Adrenal gland (tissue), 9 donors: ENCODE measurements at regions not wholly inside any gene's neighbourhood (a gene's known extent, or its start where the extent isn't known, plus 50 kb on each side); places are given as distances from the start of the nearest gene placed in this dataset.
A peak's percentile ranks its signal among the peaks of the same experiment; 100 is the strongest.

Source experiments
- DNase-seq, 7 donors: peaks; one replicate each; pipeline ENCODE4 v3.0.0-alpha.2; 2019 to 2020
- H3K27ac ChIP-seq, 5 donors: fragments of 200-600 bp; sonication (generic) in 4 of 5; 1 replicate in 3 of 5; 2 replicates in 2 of 5; pipeline versions ENCODE4 v1.5.1 to v1.8.0; 2016 to 2020; ENCODE audit warnings: mild to moderate bottlenecking in 1 of 5
- H3K27me3 ChIP-seq: fragments of 200-600 bp; 2 replicates; pipeline ENCODE4 v1.8.0; 2021
- H3K36me3 ChIP-seq, 2 donors: fragments of 200-600 bp; replicated peaks in 1 of 2; 1 replicate in 1 of 2; 2 replicates in 1 of 2; pipeline versions ENCODE4 v1.5.1 to v1.8.0; 2018 to 2022
- H3K4me1 ChIP-seq, 2 donors: fragments of 200-600 bp; replicated peaks in 1 of 2; 1 replicate in 1 of 2; 2 replicates in 1 of 2; pipeline versions ENCODE4 v1.5.1 to v1.8.0; 2018 to 2021
- H3K4me3 ChIP-seq, 4 donors: fragments of 200-600 bp; sonication (generic) in 3 of 4; one replicate each; pipeline ENCODE4 v1.5.1; 2016 to 2018
- H3K9me3 ChIP-seq, 3 donors: fragments of 200-600 bp; sonication (generic) in 1 of 3; replicated peaks in 1 of 3; 1 replicate in 2 of 3; 2 replicates in 1 of 3; pipeline versions ENCODE4 v1.5.1 to v1.8.0; 2016 to 2021
- POLR2A ChIP-seq, 2 donors: fragments of 450-650 bp; IDR thresholded peaks; one replicate each; pipeline ENCODE4 v1.6.1; 2017; ENCODE audit warnings: antibody characterized with exemption in 2 of 2, mild to moderate bottlenecking in 2 of 2, moderate library complexity in 1 of 2
- WGBS, 4 donors: extraction: QIAGEN DNeasy Blood & Tissue Kit in 2 of 4; methylation state at CpG; one replicate each; pipeline versions ENCODE4 v1.1.5 to v1.1.7; 2013 to 2017; 5-methylcytosine and 5-hydroxymethylcytosine counted together
- intact Hi-C, 2 donors: fragments of 100-400 bp; cut with DNase I; formaldehyde crosslinking; loops; one replicate each; pipeline versions ENCODE4 v1.14.1 to v1.15.0; 2022 to 2023
- TF ChIP-seq, protein P1 (sequence below), 6 experiments: fragments of 450-650 bp in 4 of 6; fragments of 200-600 bp in 2 of 6; sonication (generic) in 1 of 6; IDR thresholded peaks; 1 replicate in 5 of 6; 2 replicates in 1 of 6; pipeline versions ENCODE4 v1.5.1 to v1.8.0; 2016 to 2021; ENCODE audit warnings: antibody characterized with exemption in 6 of 6, mild to moderate bottlenecking in 2 of 6, moderate library complexity in 1 of 6
- donor health status: healthy with polysubstance abuse.
- donor health status: Bipolar disorder and iron deficiency.
- donor health status: DM: yes; HTN: yes; CAD: no.
- donor health status: DM: no; HTN: no; CAD: no.
- donor health status: DM: no; HTN: no; CAD: no.

- Histone ChIP-seq H3K4me1 (peaks cover 3 to 18% of the 10 kb centered on the region in 2 donors), H3K4me3 (no peak overlapping the region), H3K36me3 (no peaks in the 10 kb centered on the region), H3K27ac (peak overlapping the region in 4 of 5 donors; percentile 15 to 88 (median 71)), H3K9me3 (no peaks in the 10 kb centered on the region), H3K27me3 (no peaks in the 10 kb centered on the region)
- WGBS, 4 donors = 59 to 79% (median 78%) methylated on average over 7 to 13 of the region's 13 CpGs
- intact Hi-C loops = no loop called here
- DNase-seq = no peak
- TF ChIP-seq, protein P1, sequence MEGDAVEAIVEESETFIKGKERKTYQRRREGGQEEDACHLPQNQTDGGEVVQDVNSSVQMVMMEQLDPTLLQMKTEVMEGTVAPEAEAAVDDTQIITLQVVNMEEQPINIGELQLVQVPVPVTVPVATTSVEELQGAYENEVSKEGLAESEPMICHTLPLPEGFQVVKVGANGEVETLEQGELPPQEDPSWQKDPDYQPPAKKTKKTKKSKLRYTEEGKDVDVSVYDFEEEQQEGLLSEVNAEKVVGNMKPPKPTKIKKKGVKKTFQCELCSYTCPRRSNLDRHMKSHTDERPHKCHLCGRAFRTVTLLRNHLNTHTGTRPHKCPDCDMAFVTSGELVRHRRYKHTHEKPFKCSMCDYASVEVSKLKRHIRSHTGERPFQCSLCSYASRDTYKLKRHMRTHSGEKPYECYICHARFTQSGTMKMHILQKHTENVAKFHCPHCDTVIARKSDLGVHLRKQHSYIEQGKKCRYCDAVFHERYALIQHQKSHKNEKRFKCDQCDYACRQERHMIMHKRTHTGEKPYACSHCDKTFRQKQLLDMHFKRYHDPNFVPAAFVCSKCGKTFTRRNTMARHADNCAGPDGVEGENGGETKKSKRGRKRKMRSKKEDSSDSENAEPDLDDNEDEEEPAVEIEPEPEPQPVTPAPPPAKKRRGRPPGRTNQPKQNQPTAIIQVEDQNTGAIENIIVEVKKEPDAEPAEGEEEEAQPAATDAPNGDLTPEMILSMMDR (IDR thresholded peaks at IDR 0.05) = no peak
- no peak for TF ChIP-seq POLR2A (IDR thresholded peaks at IDR 0.05)
Measured at GRCh38 chr2:100198461-100199230, 56.3 kb upstream of the AFF3 start.

- peak; percentile 37 to 79 (median 43) for DNase-seq
- TF ChIP-seq, protein P1 (IDR thresholded peaks at IDR 0.05) = no peak
- Histone ChIP-seq H3K27me3 (no peaks in the 10 kb centered on the region), H3K4me3 (no peak overlapping the region), H3K27ac (peak overlapping the region in 4 of 5 donors; percentile 15 to 88 (median 71)), H3K36me3 (no peaks in the 10 kb centered on the region), H3K4me1 (peaks cover 3 to 23% of the 10 kb centered on the region in 2 donors), H3K9me3 (no peaks in the 10 kb centered on the region)
- 30 to 43% (median 41%) methylated on average over 6 to 8 of the region's 8 CpGs for WGBS, 4 donors
- intact Hi-C loops = no loop called here
Measured at GRCh38 chr2:100197631-100198153, 55.3 kb upstream of the AFF3 start.

GRCh38 chr2:100196786-100197494 lies 54.5 kb upstream of the AFF3 start:
- intact Hi-C loops = no loop called here
- Histone ChIP-seq H3K27me3 (no peaks in the 10 kb centered on the region), H3K27ac (peak overlapping the region in 3 of 5 donors; percentile 59 to 88 (median 83)), H3K9me3 (no peaks in the 10 kb centered on the region), H3K4me3 (no peak overlapping the region), H3K4me1 (peaks cover 3 to 23% of the 10 kb centered on the region in 2 donors), H3K36me3 (no peaks in the 10 kb centered on the region)
- TF ChIP-seq, protein P1 (IDR thresholded peaks at IDR 0.05) = no peak
- no peak for TF ChIP-seq POLR2A (IDR thresholded peaks at IDR 0.05)
- WGBS, 4 donors = 78 to 91% (median 81%) methylated on average over 17 to 18 of the region's 18 CpGs
- DNase-seq = no peak

DNA sequence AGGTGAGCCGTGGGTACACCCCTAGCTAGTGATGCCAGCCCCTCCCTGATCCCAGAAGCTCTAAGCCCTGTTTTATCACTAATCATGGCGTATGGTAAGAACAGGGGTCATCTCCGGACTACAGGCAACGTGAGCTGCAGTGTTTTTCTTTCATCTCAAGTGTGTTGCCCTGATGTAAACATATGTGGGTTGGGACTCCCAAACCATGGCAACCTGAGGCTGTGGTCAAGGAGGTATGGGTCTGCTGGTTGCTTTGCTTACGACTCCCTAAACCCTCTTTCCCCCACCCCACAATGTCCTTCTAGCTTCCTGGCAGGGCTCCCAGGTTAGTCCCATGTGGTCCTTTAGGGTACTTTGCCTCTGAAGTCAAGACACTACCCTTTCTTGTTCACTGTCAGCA lies 53.6 kb upstream of the AFF3 start:
- TF ChIP-seq, protein P1 (IDR thresholded peaks at IDR 0.05) = no peak
- no peak for TF ChIP-seq POLR2A (IDR thresholded peaks at IDR 0.05)
- H3K36me3 ChIP-seq = no peaks in the 10 kb centered on the region
- H3K9me3 ChIP-seq = no peaks in the 10 kb centered on the region
- H3K27me3 ChIP-seq = no peaks in the 10 kb centered on the region
- intact Hi-C loops = no loop called here
- 90 to 93% (median 91%) methylated on average over 4 to 5 of the region's 5 CpGs for WGBS, 4 donors
- DNase-seq = no peak
- no peak overlapping the region for H3K4me3 ChIP-seq
- H3K4me1 ChIP-seq = peaks cover 3 to 23% of the 10 kb centered on the region in 2 donors
- no peak overlapping the region for H3K27ac ChIP-seq
